Activated naive CD8-positive, alpha-beta T cell treated with anti-CD3 and anti-CD28 coated beads for 36 hours (primary cell): ENCODE measurements at regions not wholly inside any gene's neighbourhood (a gene's known extent, or its start where the extent isn't known, plus 50 kb on each side); places are given as distances from the start of the nearest gene placed in this dataset.
"Not testable (repeated sequence)": the region's sequence is repeated elsewhere in the genome, so short reads cannot be mapped to it uniquely, and the experiment has no call there.

ENCODE experiments used
- DNase-seq: peaks from one replicate; pipeline ENCODE4 v3.0.0; 2021
- H3K27ac Mint-ChIP-seq: one replicate; pipeline ENCODE4 v1.8.0; 2022; ENCODE audit warnings: mild to moderate bottlenecking, moderate library complexity, mixed read lengths
- H3K27me3 Mint-ChIP-seq: one replicate; pipeline ENCODE4 v1.8.0; 2022; ENCODE audit warnings: mild to moderate bottlenecking, mixed read lengths
- H3K36me3 Mint-ChIP-seq: one replicate; pipeline ENCODE4 v1.8.0; 2021; ENCODE audit warnings: mild to moderate bottlenecking, mixed read lengths
- H3K4me1 Mint-ChIP-seq: one replicate; pipeline ENCODE4 v1.8.0; 2021; ENCODE audit warnings: mixed read lengths
- H3K4me3 Mint-ChIP-seq: one replicate; pipeline ENCODE4 v1.8.0; 2022; ENCODE audit warnings: mild to moderate bottlenecking, moderate library complexity, mixed read lengths
- H3K9me3 Mint-ChIP-seq: one replicate; pipeline ENCODE4 v1.8.0; 2022; ENCODE audit warnings: mixed read lengths

DNA sequence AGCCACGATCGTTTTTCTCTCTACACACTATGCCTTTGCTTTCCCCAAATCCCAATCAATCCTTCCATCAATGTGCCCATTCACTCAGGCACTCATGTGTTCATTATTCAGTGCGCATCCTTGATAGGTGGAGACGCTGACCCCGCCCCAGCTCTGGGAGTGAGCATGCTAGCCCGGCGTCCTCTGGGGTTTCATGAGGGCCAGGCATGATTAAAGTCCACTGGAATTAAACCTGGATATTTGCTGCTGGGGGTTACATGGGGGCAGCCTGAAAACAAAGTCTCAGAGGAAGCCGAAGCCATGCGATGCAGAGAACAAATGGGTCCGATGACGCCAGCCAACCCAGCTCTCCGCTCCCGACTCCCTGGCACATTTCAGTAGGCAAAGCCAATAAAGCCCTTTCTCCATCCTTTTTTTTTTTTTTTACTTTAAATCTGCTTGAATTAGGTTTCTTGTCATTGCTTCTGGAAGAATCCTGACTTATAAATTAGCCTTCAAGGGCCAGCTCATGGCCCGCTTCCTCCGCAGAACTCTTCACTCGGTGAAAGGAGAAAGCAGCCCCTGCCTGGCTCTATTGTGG is 316.4 kb upstream of the ID2 start:
- peaks cover 5% of the 10 kb centered on the region for H3K27me3 Mint-ChIP-seq
- DNase-seq = no peak
- H3K4me1 Mint-ChIP-seq = no peaks in the 10 kb centered on the region
- H3K4me3 Mint-ChIP-seq = no peak overlapping the region
- H3K27ac Mint-ChIP-seq = no peak overlapping the region
- no peaks in the 10 kb centered on the region for H3K9me3 Mint-ChIP-seq
- no peaks in the 10 kb centered on the region for H3K36me3 Mint-ChIP-seq

DNA sequence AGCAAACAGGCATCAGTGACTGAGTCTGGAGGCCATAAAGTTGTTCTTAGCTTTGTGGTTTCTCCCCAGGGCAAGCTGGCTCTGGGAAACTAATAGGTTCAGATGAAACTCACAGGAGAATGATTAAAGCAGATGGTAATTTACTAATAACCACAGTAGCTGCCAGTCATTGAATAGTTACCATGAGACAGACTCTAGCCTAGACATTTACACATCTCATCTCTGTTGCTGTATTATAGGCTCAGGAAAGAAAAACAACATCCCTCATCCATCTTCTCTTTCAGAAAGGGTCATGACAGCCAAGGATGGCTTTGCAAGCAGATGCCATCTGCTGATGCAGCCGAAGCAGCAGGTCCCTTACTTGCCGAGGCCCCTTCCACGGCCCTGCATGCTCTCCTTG is 314.0 kb upstream of the ID2 start:
- Mint-ChIP-seq H3K4me1 (no peaks in the 10 kb centered on the region), H3K36me3 (no peaks in the 10 kb centered on the region), H3K4me3 (no peak overlapping the region), H3K27ac (no peak overlapping the region), H3K9me3 (no peaks in the 10 kb centered on the region), H3K27me3 (peaks cover 5% of the 10 kb centered on the region)
- no peak for DNase-seq

DNA sequence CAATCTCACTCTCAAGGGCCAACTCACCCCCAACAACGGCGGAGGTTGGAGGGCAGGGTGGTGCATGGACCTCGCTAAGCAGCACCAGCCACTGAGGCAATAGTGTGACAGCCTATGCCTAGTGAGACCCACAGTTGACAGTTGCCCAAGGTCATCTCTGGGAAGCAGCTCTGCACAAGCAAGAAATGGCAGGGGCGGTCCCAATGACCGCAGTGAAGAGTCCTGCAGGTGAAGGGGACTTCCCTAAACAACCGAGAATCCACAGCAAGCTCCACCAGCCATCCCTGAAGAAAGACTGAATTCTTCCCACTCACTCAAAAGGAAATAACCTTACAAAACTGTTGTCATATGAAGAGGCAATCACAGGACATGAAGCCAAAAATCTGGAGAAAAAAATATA is 313.4 kb upstream of the ID2 start:
- peaks cover 3% of the 10 kb centered on the region for H3K9me3 Mint-ChIP-seq
- H3K27ac Mint-ChIP-seq = no peak overlapping the region
- H3K4me3 Mint-ChIP-seq = no peak overlapping the region
- H3K36me3 Mint-ChIP-seq = no peaks in the 10 kb centered on the region
- peaks cover 5% of the 10 kb centered on the region for H3K27me3 Mint-ChIP-seq
- no peaks in the 10 kb centered on the region for H3K4me1 Mint-ChIP-seq
- DNase-seq = no peak

DNA sequence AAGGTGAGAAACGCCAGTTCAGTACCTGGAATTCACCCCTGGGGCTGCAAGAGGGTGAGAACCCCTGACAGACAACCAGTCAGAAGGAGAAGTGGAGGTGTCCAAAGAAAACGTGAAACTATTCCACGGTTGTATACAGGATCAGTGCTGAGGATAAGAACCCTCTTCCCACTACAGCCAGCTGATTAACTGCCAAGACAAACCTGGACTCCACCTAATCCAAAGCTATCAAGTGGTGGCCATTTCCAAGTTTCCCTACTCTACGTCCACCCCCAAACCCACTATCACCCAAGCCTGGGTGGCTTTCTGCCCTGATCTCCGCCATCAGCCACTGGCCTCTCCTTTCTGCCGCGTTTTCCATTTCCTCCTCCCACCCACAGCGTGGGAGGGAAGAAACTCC is 312.3 kb upstream of the ID2 start:
- no peak for DNase-seq

DNA sequence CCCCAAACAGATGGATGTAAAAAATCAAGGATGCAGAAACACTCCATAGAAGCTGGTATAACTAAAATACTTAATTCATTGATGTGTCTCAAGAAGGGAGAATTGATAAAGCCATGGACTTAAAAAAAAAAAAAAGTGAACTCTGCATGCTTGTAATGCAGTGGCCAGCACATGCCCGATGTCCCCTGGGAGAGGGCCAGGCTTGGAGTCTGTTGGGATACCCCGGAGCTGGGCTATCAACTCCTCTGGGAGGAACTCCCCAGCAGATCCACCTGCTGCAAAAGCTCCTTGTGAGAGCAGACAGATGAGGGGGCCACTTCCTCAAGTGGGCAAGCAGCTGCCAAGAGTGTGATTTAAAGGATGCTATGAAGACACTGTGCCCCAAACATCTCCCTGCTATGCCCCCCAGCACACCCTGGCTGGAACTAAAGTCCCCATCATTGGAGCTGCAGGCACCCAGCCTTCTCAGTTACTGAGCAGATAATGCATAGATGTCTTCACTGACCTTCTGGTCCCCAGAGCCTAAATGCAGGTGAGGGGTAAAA is 311.5 kb upstream of the ID2 start:
- Mint-ChIP-seq H3K9me3 (peaks cover 3% of the 10 kb centered on the region), H3K4me3 (no peak overlapping the region), H3K27ac (no peak overlapping the region), H3K4me1 (no peaks in the 10 kb centered on the region), H3K27me3 (peaks cover 5% of the 10 kb centered on the region), H3K36me3 (no peaks in the 10 kb centered on the region)
- DNase-seq = no peak

More for the DNA sequence above, 312.3 kb upstream of the ID2 start:
- H3K4me3 Mint-ChIP-seq = no peak overlapping the region
- H3K27me3 Mint-ChIP-seq = peaks cover 5% of the 10 kb centered on the region
- no peaks in the 10 kb centered on the region for H3K4me1 Mint-ChIP-seq
- H3K27ac Mint-ChIP-seq = no peak overlapping the region
- no peaks in the 10 kb centered on the region for H3K36me3 Mint-ChIP-seq
- peaks cover 3% of the 10 kb centered on the region for H3K9me3 Mint-ChIP-seq

DNA sequence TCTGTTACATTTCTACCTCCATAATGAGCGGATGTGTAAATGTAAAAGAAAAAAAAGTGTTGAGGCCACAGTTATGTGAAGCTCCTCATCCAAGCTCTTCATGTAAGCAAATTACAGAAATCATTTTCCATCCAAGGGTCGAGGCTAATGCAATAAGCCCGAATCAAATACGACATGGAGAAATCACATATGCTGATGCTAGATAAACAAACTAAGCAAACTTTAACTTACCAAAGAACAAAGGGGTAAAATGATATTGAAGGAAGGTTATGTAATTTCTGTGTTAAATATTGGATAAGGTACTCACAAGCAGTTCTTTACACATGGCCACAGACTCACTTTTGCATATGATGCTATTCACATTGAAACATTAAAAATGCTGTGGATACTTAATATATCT is 310.2 kb upstream of the ID2 start:
- Mint-ChIP-seq H3K27ac (no peak overlapping the region), H3K4me1 (peaks cover 2% of the 10 kb centered on the region), H3K36me3 (no peaks in the 10 kb centered on the region), H3K9me3 (peaks cover 3% of the 10 kb centered on the region), H3K4me3 (no peak overlapping the region), H3K27me3 (peaks cover 5% of the 10 kb centered on the region)
- DNase-seq = no peak

DNA sequence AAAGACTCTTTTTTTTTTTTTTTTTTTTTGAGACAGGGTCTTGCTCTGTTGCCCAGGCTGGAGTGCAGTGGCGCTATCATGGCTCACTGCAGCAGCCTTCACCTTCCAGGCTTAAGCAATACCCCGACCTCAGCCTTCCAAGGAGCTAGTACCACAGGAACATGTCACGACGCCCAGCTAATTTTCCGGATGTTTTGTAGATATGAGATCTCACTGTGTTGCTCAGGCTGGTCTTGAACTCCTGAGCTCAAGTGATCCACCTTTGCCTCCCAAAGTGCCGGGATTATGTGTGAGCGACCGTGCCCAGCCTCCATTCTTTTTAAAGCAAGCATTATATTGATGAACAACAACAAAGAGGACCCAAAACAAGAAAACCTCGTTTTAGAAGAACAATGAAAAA is 307.1 kb upstream of the ID2 start:
- Mint-ChIP-seq H3K9me3 (peaks cover 3% of the 10 kb centered on the region), H3K4me3 (no peak overlapping the region), H3K27ac (no peak overlapping the region), H3K36me3 (no peaks in the 10 kb centered on the region), H3K27me3 (peaks cover 17% of the 10 kb centered on the region), H3K4me1 (peaks cover 15% of the 10 kb centered on the region)
- DNase-seq = no peak

DNA sequence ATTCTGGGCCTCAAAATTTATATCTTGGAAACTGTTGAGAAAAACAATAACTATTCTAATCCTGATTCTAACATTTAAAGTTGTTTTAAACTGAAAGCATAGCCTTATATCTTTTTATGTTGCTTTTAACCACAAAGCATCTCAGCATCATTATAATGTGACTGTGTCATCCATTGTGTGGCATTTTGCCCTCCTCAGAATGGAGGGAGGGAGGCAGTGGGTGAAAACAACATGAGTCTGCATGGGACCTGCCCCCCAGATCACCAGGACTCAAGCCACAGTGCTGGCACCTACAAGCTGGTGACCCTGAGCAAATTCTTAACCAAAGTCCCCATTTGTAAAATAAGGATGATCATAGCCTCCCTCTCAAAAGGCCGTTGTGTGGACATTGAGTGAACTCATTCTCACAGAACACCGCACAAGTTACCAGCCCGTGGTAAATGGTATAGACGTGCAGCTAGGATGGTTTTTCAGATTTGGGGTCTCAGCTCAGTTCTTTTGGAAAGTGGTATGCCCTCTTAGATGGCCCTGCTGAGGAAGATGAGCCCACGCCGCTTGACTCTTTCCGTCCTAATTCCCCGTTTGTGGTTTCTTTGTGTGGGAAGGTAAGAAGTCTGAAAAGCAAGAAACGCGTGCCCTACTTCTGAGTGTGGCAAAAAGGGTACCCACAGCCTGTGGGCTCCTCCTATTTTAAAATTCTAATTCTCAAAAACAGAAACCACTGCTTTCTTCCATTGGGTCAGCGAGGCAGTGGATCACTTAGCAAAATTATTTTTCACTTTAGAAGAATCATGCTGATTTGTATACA is 305.0 kb upstream of the ID2 start:
- H3K36me3 Mint-ChIP-seq = no peaks in the 10 kb centered on the region
- H3K4me1 Mint-ChIP-seq = peaks cover 15% of the 10 kb centered on the region
- H3K27ac Mint-ChIP-seq = no peak overlapping the region
- H3K4me3 Mint-ChIP-seq = no peak overlapping the region
- DNase-seq = no peak
- H3K27me3 Mint-ChIP-seq = peaks cover 16% of the 10 kb centered on the region
- peaks cover 3% of the 10 kb centered on the region for H3K9me3 Mint-ChIP-seq

DNA sequence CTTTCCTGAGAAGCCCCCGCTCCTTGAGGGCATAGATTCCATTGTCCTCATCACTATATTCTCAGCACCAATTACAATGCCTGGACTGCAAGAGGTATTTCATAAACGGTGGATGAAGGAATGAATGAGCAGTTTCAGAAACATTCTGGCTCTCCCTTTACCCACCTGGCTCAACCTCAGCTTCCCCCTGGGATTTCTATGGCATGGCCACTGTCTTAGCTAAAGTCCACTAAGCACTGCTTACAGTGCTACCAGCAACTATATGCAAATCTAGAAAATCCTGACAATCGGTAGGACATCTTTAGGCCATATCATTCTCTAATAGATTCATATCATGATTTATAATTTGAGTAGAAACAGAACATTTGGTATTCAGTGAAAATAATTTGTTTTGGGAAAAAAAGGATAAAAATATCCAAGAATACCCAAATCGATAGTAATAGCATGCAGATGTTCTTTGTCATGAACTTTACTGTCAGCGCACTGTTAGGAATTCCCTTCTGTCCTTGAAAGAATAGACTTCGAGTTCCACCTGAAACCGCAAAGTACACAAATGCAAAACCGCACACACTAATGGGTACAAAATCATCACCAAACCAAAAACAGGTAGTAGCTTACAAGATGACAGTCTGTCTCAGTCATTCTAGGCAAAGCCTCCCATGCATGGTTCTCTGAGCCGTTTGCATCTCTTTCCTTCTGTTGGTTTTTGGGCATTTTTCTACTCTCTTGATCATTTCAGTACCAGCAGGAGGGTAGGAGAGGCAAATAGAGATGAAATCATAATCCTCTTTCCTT is 303.6 kb upstream of the ID2 start:
- H3K4me1 Mint-ChIP-seq = peaks cover 15% of the 10 kb centered on the region
- no peak overlapping the region for H3K27ac Mint-ChIP-seq
- H3K4me3 Mint-ChIP-seq = no peak overlapping the region
- no peaks in the 10 kb centered on the region for H3K36me3 Mint-ChIP-seq
- no peak for DNase-seq
- peaks cover 16% of the 10 kb centered on the region for H3K27me3 Mint-ChIP-seq
- H3K9me3 Mint-ChIP-seq = peaks cover 3% of the 10 kb centered on the region

DNA sequence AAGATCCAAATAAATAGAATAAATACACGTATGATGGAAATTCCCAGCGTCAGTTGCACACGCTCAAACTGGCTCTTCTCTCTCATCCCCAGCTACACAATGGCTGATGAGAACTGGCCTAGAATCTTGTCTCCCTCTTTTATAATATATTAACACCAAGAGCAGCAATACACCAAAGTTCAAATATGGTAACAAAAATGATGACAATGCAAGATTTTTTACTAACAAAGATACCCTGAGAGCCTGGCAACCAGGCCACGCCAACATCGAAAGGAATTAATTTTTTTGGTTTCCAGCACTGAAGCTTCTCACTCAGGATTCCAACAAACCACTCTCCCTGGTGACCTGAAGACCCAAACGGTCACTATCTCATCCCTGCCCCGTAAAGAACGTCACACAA is 302.7 kb upstream of the ID2 start:
- no peaks in the 10 kb centered on the region for H3K36me3 Mint-ChIP-seq
- H3K9me3 Mint-ChIP-seq = no peaks in the 10 kb centered on the region
- H3K27ac Mint-ChIP-seq = no peak overlapping the region
- no peak for DNase-seq
- peaks cover 20% of the 10 kb centered on the region for H3K27me3 Mint-ChIP-seq
- H3K4me3 Mint-ChIP-seq = no peak overlapping the region
- H3K4me1 Mint-ChIP-seq = peaks cover 20% of the 10 kb centered on the region

DNA sequence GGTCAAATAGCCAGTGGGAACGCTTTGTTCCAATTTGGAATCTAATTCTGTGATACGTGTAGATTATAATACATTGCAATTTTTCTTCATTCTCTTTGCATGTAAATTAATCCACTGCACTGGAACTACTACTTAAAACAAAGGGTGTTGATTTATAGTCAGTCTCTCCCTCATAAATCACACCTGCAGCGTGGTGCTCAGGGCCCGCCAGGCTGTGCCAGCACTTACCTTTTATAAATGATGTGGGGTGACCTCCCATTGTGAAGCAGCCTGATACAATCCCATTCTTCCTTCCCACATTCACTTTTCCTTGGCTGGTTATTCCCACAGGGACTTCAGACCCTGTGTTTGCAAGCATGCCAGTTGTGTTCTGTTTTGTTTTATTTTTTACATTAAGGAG is 302.3 kb upstream of the ID2 start:
- H3K36me3 Mint-ChIP-seq = no peaks in the 10 kb centered on the region
- no peak overlapping the region for H3K4me3 Mint-ChIP-seq
- H3K4me1 Mint-ChIP-seq = peaks cover 25% of the 10 kb centered on the region
- no peaks in the 10 kb centered on the region for H3K9me3 Mint-ChIP-seq
- H3K27ac Mint-ChIP-seq = no peak overlapping the region
- DNase-seq = no peak
- H3K27me3 Mint-ChIP-seq = peaks cover 20% of the 10 kb centered on the region

DNA sequence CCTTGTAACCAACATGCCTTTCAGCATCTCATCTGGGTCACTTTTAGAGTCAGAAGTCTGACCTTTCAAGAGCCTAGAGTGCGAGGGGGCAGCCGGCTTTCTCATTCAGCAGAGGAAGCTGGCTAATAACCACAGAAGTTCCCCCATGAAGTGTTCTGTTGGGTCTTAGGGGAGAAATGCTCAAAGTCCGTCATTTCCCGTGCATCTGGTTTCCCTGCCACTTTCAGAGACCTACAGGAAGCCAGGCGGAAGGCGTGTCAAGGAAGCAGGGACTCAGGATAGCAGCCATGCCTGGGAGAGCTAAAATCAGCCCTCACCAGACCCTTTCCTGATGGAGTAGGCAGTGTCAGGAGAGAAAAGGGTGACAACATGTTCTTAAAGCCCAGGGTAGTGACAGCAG is 301.8 kb upstream of the ID2 start:
- no peak for DNase-seq
- Mint-ChIP-seq H3K9me3 (no peaks in the 10 kb centered on the region), H3K27ac (no peak overlapping the region), H3K4me3 (no peak overlapping the region), H3K27me3 (peaks cover 20% of the 10 kb centered on the region), H3K36me3 (no peaks in the 10 kb centered on the region), H3K4me1 (peaks cover 27% of the 10 kb centered on the region)

DNA sequence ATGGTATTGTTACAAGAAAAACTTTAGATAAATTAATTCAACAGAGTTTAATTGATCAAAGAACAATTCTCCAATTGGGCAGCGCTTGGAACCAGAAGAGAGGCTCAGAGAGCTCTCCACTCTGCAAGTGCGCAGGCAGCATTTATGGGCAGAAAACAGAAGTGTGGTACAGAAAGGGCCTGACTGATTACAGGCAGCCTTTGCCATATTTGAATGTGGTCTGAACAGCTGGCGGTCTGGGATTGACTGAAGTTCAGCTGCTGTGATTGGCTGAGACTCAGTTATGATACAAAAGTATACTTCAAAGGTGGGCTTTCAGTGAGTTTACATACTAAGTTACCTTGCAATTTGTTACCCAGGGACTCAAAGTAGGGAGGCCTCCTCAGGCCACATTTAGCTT is 301.3 kb upstream of the ID2 start:
- Mint-ChIP-seq H3K9me3 (no peaks in the 10 kb centered on the region), H3K4me3 (no peak overlapping the region), H3K27ac (no peak overlapping the region), H3K36me3 (no peaks in the 10 kb centered on the region), H3K4me1 (peaks cover 27% of the 10 kb centered on the region), H3K27me3 (peaks cover 21% of the 10 kb centered on the region)
- no peak for DNase-seq

DNA sequence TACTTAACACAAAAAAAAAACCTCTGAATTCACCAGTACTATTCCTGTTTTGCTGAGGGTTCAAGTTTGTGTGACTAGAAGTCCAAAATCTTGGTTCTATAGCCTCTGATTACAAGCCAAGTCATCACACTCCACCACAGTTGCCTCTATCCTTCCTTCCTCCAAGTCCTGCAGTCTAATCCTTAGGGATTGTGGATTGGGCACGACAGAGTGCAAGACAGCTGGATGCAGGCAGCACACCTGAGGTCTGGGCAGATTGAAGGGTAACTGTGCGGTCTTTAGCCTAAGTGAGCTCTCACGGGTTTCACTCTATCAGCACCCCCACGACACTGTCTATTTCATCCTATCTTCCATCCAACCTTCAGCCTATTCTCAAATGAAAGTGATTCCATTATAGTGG is 299.4 kb upstream of the ID2 start:
- H3K4me1 Mint-ChIP-seq = peaks cover 18% of the 10 kb centered on the region
- H3K27me3 Mint-ChIP-seq = peaks cover 24% of the 10 kb centered on the region
- no peak for DNase-seq
- no peak overlapping the region for H3K27ac Mint-ChIP-seq
- no peak overlapping the region for H3K4me3 Mint-ChIP-seq
- no peaks in the 10 kb centered on the region for H3K9me3 Mint-ChIP-seq
- H3K36me3 Mint-ChIP-seq = no peaks in the 10 kb centered on the region

DNA sequence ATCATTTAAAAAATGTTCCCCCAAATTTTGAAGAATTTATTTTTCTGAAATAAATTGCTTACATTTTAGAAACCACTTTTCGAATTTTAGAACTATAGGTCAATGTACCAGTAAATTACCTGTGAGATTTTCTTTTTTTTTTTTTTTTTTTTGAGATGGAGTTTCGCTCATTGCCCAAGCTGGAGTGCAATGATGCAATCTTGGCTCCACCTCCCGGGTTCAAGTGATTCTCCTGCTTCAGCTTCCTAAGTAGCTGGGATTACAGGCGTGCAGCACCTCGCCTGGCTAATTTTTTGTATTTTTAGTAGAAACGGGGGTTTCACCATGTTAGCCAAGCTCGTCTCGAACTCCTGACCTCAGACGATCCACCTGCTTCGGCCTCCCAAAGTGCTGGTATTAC is 295.1 kb upstream of the ID2 start:
- H3K4me3 Mint-ChIP-seq, H3K9me3 Mint-ChIP-seq: not testable (repeated sequence)
- H3K4me1 Mint-ChIP-seq = peaks cover 15% of the 10 kb centered on the region

More for the DNA sequence above, 295.1 kb upstream of the ID2 start:
- H3K36me3 Mint-ChIP-seq, DNase-seq, H3K27me3 Mint-ChIP-seq, H3K27ac Mint-ChIP-seq: not testable (repeated sequence)
